ENCODE measurements at regions not wholly inside any gene's neighbourhood (a gene's known extent, or its start where the extent isn't known, plus 50 kb on each side); places are given as distances from the start of the nearest gene placed in this dataset.
"Not testable (repeated sequence)": the region's sequence is repeated elsewhere in the genome, so short reads cannot be mapped to it uniquely, and the experiment has no call there.

DNA sequence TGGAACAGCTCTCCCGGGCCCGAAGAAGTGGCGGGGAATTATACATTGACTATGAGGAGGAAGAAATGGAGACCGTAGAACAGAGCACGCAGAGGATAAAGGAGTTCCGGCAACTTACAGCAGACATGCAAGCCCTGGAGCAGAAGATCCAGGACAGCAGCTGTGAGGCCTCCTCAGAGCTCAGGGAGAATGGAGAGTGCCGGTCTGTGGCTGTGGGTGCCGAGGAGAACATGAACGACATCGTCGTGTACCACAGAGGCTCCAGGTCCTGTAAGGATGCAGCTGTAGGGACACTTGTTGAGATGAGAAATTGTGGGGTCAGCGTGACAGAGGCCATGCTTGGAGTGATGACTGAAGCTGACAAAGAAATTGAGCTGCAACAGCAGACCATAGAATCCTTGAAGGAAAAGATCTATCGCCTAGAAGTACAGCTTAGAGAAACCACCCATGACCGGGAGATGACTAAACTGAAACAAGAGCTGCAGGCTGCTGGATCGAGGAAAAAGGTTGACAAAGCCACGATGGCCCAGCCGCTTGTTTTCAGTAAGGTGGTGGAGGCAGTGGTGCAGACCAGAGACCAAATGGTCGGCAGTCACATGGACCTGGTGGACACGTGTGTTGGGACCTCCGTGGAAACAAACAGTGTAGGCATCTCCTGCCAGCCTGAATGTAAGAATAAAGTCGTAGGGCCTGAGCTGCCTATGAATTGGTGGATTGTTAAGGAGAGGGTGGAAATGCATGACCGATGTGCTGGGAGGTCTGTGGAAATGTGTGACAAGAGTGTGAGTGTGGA lies 129.5 kb upstream of the DMRT1 start:
- H3K36me3 Mint-ChIP-seq (ENCODE audit: low read depth): peaks cover 3% of the 10 kb centered on the region
- intact Hi-C loops (cut with DNase I, micrococcal nuclease): no loop called here

DNA sequence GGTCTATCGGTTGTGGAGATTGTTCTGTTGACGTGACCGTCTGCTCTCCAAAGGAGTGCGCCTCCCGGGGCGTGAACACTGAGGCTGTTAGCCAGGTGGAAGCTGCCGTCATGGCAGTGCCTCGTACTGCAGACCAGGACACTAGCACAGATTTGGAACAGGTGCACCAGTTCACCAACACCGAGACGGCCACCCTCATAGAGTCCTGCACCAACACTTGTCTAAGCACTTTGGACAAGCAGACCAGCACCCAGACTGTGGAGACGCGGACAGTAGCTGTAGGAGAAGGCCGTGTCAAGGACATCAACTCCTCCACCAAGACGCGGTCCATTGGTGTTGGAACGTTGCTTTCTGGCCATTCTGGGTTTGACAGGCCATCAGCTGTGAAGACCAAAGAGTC lies 128.9 kb upstream of the DMRT1 start:
- ChIA-PET POLR2A (no interaction called here), CTCF (interaction anchor here (1.2 kb wide), 1 partner anchor 49 kb away, joined by 3 read pairs; no protein-coding TSS in a partner anchor)
- H3K4me3 Mint-ChIP-seq: no peak overlapping the region
- ATAC-seq: no peak
- H3K27me3 Mint-ChIP-seq: peaks cover 15% of the 10 kb centered on the region
- H3K9me3 Mint-ChIP-seq (ENCODE audit: low read depth): no peaks in the 10 kb centered on the region
- peaks cover 3% of the 10 kb centered on the region for H3K36me3 Mint-ChIP-seq (ENCODE audit: low read depth)
- H3K27ac Mint-ChIP-seq: no peak overlapping the region
- H3K4me1 Mint-ChIP-seq: no peaks in the 10 kb centered on the region
- no peak for DNase-seq
- intact Hi-C loops (cut with DNase I, micrococcal nuclease): no loop called here

More for the DNA sequence above, 129.5 kb upstream of the DMRT1 start:
- Mint-ChIP-seq H3K4me1 (peaks cover under 1% of the 10 kb centered on the region), H3K9me3 (ENCODE audit: low read depth) (no peaks in the 10 kb centered on the region), H3K27me3 (peaks cover 15% of the 10 kb centered on the region), H3K4me3 (no peak overlapping the region), H3K27ac (no peak overlapping the region)
- ChIA-PET CTCF (interaction anchor here (0.5 to 1.3 kb wide), 2 partner anchors 14 to 41 kb away, joined by 3 read pairs; no protein-coding TSS in a partner anchor), POLR2A (interaction anchor here (0.6 kb wide), 1 partner anchor 36 kb away, joined by 3 read pairs; no protein-coding TSS in a partner anchor)
- no peak for ATAC-seq
- DNase-seq: no peak

DNA sequence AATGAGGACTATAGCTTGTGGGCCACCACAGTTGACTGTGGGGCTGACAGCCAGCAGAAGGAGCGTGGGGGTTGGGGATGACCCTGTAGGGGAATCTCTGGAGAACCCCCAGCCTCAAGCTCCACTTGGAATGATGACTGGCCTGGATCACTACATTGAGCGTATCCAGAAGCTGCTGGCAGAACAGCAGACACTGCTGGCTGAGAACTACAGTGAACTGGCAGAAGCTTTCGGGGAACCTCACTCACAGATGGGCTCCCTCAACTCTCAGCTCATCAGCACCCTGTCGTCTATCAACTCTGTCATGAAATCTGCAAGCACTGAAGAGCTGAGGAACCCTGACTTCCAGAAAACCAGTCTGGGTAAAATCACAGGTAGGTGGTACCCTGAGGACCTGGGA lies 128.4 kb upstream of the DMRT1 start:
- no peaks in the 10 kb centered on the region for H3K4me1 Mint-ChIP-seq
- intact Hi-C loops (cut with DNase I, micrococcal nuclease): no loop called here
- ChIA-PET POLR2A (no interaction called here), CTCF (interaction anchor here (1.2 kb wide), 1 partner anchor 49 kb away, joined by 3 read pairs; no protein-coding TSS in a partner anchor)
- no peaks in the 10 kb centered on the region for H3K9me3 Mint-ChIP-seq (ENCODE audit: low read depth)
- ATAC-seq (no peak), DNase-seq (no peak)
- H3K27me3 Mint-ChIP-seq: peaks cover 14% of the 10 kb centered on the region
- H3K36me3 Mint-ChIP-seq (ENCODE audit: low read depth): peaks cover 3% of the 10 kb centered on the region
- H3K4me3 Mint-ChIP-seq: no peak overlapping the region
- no peak overlapping the region for H3K27ac Mint-ChIP-seq

DNA sequence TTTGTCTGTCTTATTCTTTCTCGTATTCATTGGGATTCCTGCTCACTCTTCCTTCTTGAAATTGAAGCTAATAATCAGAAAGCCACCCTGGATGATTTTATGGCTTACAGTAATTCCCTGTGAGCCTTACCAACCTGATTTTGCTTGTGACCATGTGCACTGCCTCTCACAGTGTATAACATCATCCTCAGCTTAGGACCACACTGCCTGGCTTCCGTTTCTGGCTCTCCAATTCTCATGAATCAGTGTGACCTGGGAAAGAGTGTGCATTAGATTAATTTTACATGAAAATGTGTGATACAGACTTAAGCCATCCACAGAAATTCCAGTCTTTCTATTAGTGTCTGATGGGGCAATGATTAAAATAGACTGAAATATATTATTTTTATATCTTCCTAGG lies 126.8 kb upstream of the DMRT1 start:
- H3K36me3 Mint-ChIP-seq (ENCODE audit: low read depth): peaks cover 3% of the 10 kb centered on the region
- H3K27me3 Mint-ChIP-seq: peaks cover 5% of the 10 kb centered on the region
- POLR2A ChIA-PET: no interaction called here
- no peak overlapping the region for H3K27ac Mint-ChIP-seq
- no peak overlapping the region for H3K4me3 Mint-ChIP-seq
- ATAC-seq (no peak), DNase-seq (no peak)
- no peaks in the 10 kb centered on the region for H3K4me1 Mint-ChIP-seq
- intact Hi-C loops (cut with DNase I, micrococcal nuclease): no loop called here
- CTCF ChIA-PET: interaction anchor here (0.7 kb wide), 1 partner anchor 30 kb away, joined by 3 read pairs; no protein-coding TSS in a partner anchor
- no peaks in the 10 kb centered on the region for H3K9me3 Mint-ChIP-seq (ENCODE audit: low read depth)

DNA sequence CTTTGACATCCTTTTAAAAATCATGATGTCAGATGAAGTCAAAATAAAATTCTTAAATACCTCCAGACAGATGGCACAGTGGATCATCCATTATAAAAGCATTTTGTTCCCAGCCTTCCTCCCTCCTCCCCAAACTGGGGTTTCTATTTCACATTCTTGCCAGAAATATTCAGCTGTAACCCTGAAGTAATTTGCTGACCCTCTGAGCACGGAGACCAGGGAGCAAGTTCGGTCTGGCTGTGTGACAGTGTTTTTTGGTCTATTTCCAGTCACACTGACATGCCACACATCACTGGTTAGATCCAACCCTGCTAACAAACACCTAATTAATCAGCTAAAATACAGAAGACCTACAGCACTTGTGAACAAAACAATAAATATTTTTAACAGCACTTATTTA lies 126.2 kb upstream of the DMRT1 start:
- ATAC-seq (no peak), DNase-seq (no peak)
- H3K4me3 Mint-ChIP-seq: no peak overlapping the region
- ChIA-PET CTCF (interaction anchor here (0.7 kb wide), 1 partner anchor 31 kb away, joined by 3 read pairs; no protein-coding TSS in a partner anchor), POLR2A (no interaction called here)
- intact Hi-C loops (cut with DNase I, micrococcal nuclease): no loop called here
- H3K4me1 Mint-ChIP-seq: no peaks in the 10 kb centered on the region
- no peaks in the 10 kb centered on the region for H3K9me3 Mint-ChIP-seq (ENCODE audit: low read depth)
- peaks cover 3% of the 10 kb centered on the region for H3K36me3 Mint-ChIP-seq (ENCODE audit: low read depth)
- no peak overlapping the region for H3K27ac Mint-ChIP-seq
- peaks cover 5% of the 10 kb centered on the region for H3K27me3 Mint-ChIP-seq

DNA sequence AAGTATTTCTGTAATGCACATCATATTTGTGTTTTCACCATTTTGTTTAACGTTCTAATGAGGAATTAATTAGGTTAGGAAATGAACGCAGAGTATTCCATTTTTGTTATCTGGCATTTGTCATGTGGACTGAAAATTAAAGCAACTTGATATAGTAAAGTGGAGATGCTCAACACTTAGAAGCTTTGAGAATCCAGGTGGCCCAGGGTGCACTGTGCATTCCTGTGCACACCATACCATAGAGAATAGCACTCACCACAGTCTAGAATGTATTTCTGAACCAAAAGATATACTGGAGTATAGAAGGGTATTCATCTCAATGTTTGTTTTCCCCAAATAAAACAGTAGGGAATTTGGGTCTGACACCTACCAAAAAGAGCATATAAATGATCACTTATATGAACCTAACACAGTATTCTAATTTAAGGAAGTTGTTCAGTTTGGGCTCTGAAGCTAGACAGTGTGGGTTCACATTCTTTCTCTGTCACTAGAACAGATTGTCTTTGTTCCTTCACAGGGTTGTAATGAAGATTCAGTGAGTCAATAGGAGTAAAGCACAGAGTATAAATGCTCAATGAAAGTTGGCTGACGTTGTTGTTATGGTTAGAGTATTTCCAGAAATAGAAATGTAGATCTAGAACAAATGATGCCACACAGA lies 125.6 kb upstream of the DMRT1 start:
- H3K36me3 Mint-ChIP-seq (ENCODE audit: low read depth): peaks cover 2% of the 10 kb centered on the region
- no peak for DNase-seq
- H3K4me3 Mint-ChIP-seq: no peak overlapping the region
- intact Hi-C loops (cut with DNase I, micrococcal nuclease): no loop called here
- ChIA-PET CTCF (no interaction called here), POLR2A (no interaction called here)
- no peaks in the 10 kb centered on the region for H3K4me1 Mint-ChIP-seq
- no peaks in the 10 kb centered on the region for H3K9me3 Mint-ChIP-seq (ENCODE audit: low read depth)
- H3K27me3 Mint-ChIP-seq: peaks cover 1% of the 10 kb centered on the region
- H3K27ac Mint-ChIP-seq: no peak overlapping the region
- ATAC-seq: no peak

DNA sequence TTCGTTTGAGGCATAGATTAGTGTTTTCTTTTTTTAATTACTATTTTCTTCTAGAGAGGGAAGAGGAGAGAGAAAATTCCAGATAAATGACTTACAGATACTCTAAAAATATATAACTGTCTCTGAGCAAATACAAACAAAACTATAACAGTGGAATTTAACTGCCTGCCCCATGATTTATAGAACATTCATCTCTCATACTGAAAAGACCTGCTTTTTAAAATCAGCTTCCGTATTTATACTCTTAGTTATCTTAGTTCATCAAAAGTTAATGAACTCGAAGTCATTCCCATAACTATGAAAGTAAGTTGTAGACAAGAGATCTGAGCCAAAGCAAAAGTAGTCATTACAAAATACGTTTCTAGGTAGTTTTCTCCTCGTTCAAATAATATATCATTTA lies 123.8 kb upstream of the DMRT1 start:
- H3K36me3 Mint-ChIP-seq (ENCODE audit: low read depth): no peaks in the 10 kb centered on the region
- H3K9me3 Mint-ChIP-seq (ENCODE audit: low read depth): no peaks in the 10 kb centered on the region
- CTCF ChIA-PET: no interaction called here

DNA sequence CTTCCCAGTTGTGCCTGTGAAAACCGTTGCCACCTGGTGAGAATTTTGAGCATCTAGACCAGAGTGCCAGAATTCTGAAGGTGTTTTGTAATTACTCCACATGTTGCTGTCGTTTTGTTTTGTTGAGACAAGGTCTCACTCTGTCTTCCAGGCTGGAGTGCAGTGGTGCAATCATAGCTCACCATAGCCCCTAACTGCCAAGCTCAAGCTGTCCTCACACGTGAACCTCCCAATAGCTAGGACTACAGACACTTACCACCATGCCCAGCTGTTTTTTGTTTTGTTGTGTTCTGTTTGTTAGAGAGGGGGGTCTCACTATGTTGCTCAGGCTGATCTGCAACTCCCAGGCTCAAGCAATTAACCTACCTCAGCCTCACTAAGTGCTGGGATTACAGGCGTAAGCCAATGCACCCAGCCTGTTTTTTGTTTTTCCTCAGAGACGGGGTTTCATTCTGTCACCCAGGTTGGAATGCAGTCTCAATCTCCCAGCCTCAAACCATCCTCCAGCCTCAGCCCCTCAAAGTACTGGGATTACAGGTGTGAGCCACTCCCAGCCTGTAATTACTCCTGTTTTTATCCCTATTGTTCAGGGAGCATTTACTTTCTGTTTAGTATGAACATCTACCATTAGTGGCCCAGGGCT lies 121.1 kb upstream of the DMRT1 start:
- H3K4me1 Mint-ChIP-seq: no peaks in the 10 kb centered on the region
- ATAC-seq (no peak), DNase-seq (no peak)
- peaks cover 2% of the 10 kb centered on the region for H3K27me3 Mint-ChIP-seq
- H3K4me3 Mint-ChIP-seq: no peak overlapping the region
- CTCF ChIA-PET: no interaction called here
- H3K27ac Mint-ChIP-seq: no peak overlapping the region
- intact Hi-C loops (cut with DNase I, micrococcal nuclease): no loop called here
- POLR2A ChIA-PET: no interaction called here
- H3K36me3 Mint-ChIP-seq (ENCODE audit: low read depth): no peaks in the 10 kb centered on the region
- no peaks in the 10 kb centered on the region for H3K9me3 Mint-ChIP-seq (ENCODE audit: low read depth)

More for the DNA sequence above, 123.8 kb upstream of the DMRT1 start:
- H3K4me1 Mint-ChIP-seq: no peaks in the 10 kb centered on the region
- no peak overlapping the region for H3K27ac Mint-ChIP-seq
- DNase-seq (no peak), ATAC-seq (no peak)
- H3K4me3 Mint-ChIP-seq: no peak overlapping the region
- H3K27me3 Mint-ChIP-seq: peaks cover 1% of the 10 kb centered on the region
- intact Hi-C loops (cut with DNase I, micrococcal nuclease): no loop called here
- POLR2A ChIA-PET: no interaction called here

DNA sequence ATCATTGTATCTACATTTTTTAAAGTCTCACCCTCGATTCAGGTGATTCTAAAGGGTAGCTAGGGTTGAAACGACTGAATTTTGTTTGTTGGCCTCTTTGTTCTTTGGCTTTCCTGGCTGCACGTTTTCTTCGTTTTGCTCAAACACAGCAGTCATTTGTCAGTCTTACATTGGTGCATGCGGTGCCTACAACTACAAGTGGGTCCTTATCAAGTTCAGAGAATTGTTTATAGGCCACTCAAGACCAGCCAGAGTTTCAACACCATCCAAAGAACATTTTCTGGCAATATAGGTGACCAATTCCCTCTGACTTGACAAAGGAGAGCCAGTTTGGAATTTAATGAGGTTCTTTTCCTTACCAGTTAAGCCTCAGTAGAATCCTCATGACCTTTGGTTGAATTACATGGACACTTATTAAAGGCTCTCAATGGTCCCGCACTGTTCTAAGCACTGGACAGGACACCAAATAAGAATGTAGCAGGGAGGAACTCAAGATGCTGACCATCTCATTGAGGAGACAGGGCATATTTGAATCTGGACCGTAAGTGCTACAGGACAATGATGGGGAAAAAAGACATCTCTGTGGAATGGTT lies 119.0 kb upstream of the DMRT1 start:
- POLR2A ChIA-PET: no interaction called here
- H3K4me1 Mint-ChIP-seq: no peaks in the 10 kb centered on the region

GRCh38 chr9:724461-724860 lies 117.0 kb upstream of the DMRT1 start:
- intact Hi-C loops (cut with DNase I, micrococcal nuclease); POLR2A ChIA-PET; H3K27ac Mint-ChIP-seq: not testable (repeated sequence)

More for the DNA sequence above, 119.0 kb upstream of the DMRT1 start:
- intact Hi-C loops (cut with DNase I, micrococcal nuclease): no loop called here
- H3K4me3 Mint-ChIP-seq: no peak overlapping the region
- DNase-seq: no peak
- no peaks in the 10 kb centered on the region for H3K9me3 Mint-ChIP-seq (ENCODE audit: low read depth)
- peaks cover 2% of the 10 kb centered on the region for H3K27me3 Mint-ChIP-seq
- no peaks in the 10 kb centered on the region for H3K36me3 Mint-ChIP-seq (ENCODE audit: low read depth)
- no peak for ATAC-seq
- H3K27ac Mint-ChIP-seq: no peak overlapping the region
- CTCF ChIA-PET: interaction anchor here (1.0 kb wide), 1 partner anchor 9 kb away, joined by 3 read pairs; no protein-coding TSS in a partner anchor

DNA sequence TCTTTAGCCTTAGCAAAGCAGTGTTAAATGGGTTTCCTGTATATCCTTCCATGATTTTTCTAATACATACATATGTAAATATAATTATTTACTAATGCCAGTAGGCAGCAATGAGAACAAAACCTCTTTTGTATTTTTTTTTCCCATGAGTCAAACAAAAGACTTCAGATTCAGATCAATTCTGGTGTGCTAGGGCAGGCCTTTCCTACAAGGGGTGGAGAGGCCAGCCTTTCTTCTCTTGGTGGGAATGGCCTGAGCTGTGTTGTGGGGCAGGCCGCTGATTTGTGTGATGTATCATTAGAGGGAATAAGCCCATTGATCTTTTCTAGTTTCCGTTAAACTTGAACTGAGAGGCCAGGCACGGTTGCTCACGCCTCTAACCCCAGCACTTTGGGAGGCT lies 115.5 kb upstream of the DMRT1 start:
- DNase-seq (no peak), ATAC-seq (no peak)
- Mint-ChIP-seq H3K36me3 (ENCODE audit: low read depth) (no peaks in the 10 kb centered on the region), H3K4me3 (no peak overlapping the region), H3K27me3 (peaks cover 2% of the 10 kb centered on the region), H3K4me1 (no peaks in the 10 kb centered on the region), H3K27ac (no peak overlapping the region), H3K9me3 (ENCODE audit: low read depth) (no peaks in the 10 kb centered on the region)
- ChIA-PET POLR2A (no interaction called here), CTCF (no interaction called here)
- intact Hi-C loops (cut with DNase I, micrococcal nuclease): no loop called here

More at GRCh38 chr9:724461-724860, 117.0 kb upstream of the DMRT1 start:
- H3K36me3 Mint-ChIP-seq (ENCODE audit: low read depth); DNase-seq; H3K4me1 Mint-ChIP-seq; ATAC-seq; H3K9me3 Mint-ChIP-seq (ENCODE audit: low read depth); H3K27me3 Mint-ChIP-seq; H3K4me3 Mint-ChIP-seq; CTCF ChIA-PET: not testable (repeated sequence)

Data from activated CD4-positive, alpha-beta T cell treated with anti-CD3 and anti-CD28 coated beads for 36 hours (primary cell).